ENCODE measurements at regions not wholly inside any gene's neighbourhood (a gene's known extent, or its start where the extent isn't known, plus 50 kb on each side); places are given as distances from the start of the nearest gene placed in this dataset.

GRCh38 chr5:98416541-98416940, 356.9 kb upstream of the RGMB start:
- H3K27me3 ChIP-seq: no peaks in the 10 kb centered on the region
- H3K27ac ChIP-seq: no peak overlapping the region
- no peaks in the 10 kb centered on the region for H3K9me3 ChIP-seq
- in situ Hi-C loops (cut with MboI; ENCODE audit: low sequenced_read_pairs in 4 of 4) (no loop called here), intact Hi-C loops (cut with DNase I; ENCODE audit: low total_unique reads) (no loop called here)
- H3K4me3 ChIP-seq: no peak overlapping the region
- no peaks in the 10 kb centered on the region for H3K36me3 ChIP-seq
- ATAC-seq (no peak), DNase-seq (no peak)
- no peaks in the 10 kb centered on the region for H3K4me1 ChIP-seq
- TF ChIP-seq POLR2A (IDR thresholded peaks at IDR 0.05) (no peak), CTCF (IDR thresholded peaks at IDR 0.05 in 4 of 5, conservative IDR thresholded peaks at IDR 0.05 in 1 of 5) (no peak)

GRCh38 chr5:98419825-98420224, 353.6 kb upstream of the RGMB start:
- in situ Hi-C loops (cut with MboI; ENCODE audit: low sequenced_read_pairs in 4 of 4) (no loop called here), intact Hi-C loops (cut with DNase I; ENCODE audit: low total_unique reads) (no loop called here)
- DNase-seq: no peak
- no peaks in the 10 kb centered on the region for H3K27me3 ChIP-seq
- H3K27ac ChIP-seq: no peak overlapping the region
- H3K36me3 ChIP-seq: no peaks in the 10 kb centered on the region
- H3K4me1 ChIP-seq: no peaks in the 10 kb centered on the region
- TF ChIP-seq CTCF (IDR thresholded peaks at IDR 0.05 in 4 of 5, conservative IDR thresholded peaks at IDR 0.05 in 1 of 5) (no peak), POLR2A (IDR thresholded peaks at IDR 0.05) (no peak)
- no peak overlapping the region for H3K4me3 ChIP-seq
- H3K9me3 ChIP-seq: no peaks in the 10 kb centered on the region
- ATAC-seq: no peak

GRCh38 chr5:98424681-98425450, 348.6 kb upstream of the RGMB start:
- H3K4me1 ChIP-seq: no peaks in the 10 kb centered on the region

GRCh38 chr5:98425640-98426039, 347.8 kb upstream of the RGMB start:
- Histone ChIP-seq H3K36me3 (no peaks in the 10 kb centered on the region), H3K4me1 (no peaks in the 10 kb centered on the region), H3K9me3 (no peaks in the 10 kb centered on the region), H3K4me3 (no peak overlapping the region), H3K27me3 (no peaks in the 10 kb centered on the region), H3K27ac (no peak overlapping the region)
- in situ Hi-C loops (cut with MboI; ENCODE audit: low sequenced_read_pairs in 4 of 4): no loop called here
- no peak for DNase-seq
- TF ChIP-seq POLR2A (IDR thresholded peaks at IDR 0.05): no peak
- TF ChIP-seq CTCF (IDR thresholded peaks at IDR 0.05 in 4 of 5, conservative IDR thresholded peaks at IDR 0.05 in 1 of 5): no peak
- no peak for ATAC-seq
- intact Hi-C loops (cut with DNase I; ENCODE audit: low total_unique reads): no loop called here

More at GRCh38 chr5:98424681-98425450, 348.6 kb upstream of the RGMB start:
- Histone ChIP-seq H3K9me3 (no peaks in the 10 kb centered on the region), H3K4me3 (no peak overlapping the region), H3K27ac (no peak overlapping the region), H3K27me3 (no peaks in the 10 kb centered on the region), H3K36me3 (no peaks in the 10 kb centered on the region)
- ATAC-seq: no peak
- in situ Hi-C loops (cut with MboI; ENCODE audit: low sequenced_read_pairs in 4 of 4): no loop called here
- TF ChIP-seq CTCF (IDR thresholded peaks at IDR 0.05 in 4 of 5, conservative IDR thresholded peaks at IDR 0.05 in 1 of 5) (no peak), POLR2A (IDR thresholded peaks at IDR 0.05) (no peak)
- DNase-seq: no peak
- intact Hi-C loops (cut with DNase I; ENCODE audit: low total_unique reads): no loop called here

- TF ChIP-seq POLR2A (IDR thresholded peaks at IDR 0.05) (no peak), CTCF (IDR thresholded peaks at IDR 0.05 in 4 of 5, conservative IDR thresholded peaks at IDR 0.05 in 1 of 5) (no peak)
- no peaks in the 10 kb centered on the region for H3K9me3 ChIP-seq
- intact Hi-C loops (cut with DNase I; ENCODE audit: low total_unique reads): no loop called here
- H3K4me1 ChIP-seq: no peaks in the 10 kb centered on the region
- ATAC-seq (no peak), DNase-seq (no peak)
- no peaks in the 10 kb centered on the region for H3K36me3 ChIP-seq
- no peak overlapping the region for H3K4me3 ChIP-seq
- in situ Hi-C loops (cut with MboI; ENCODE audit: low sequenced_read_pairs in 4 of 4): no loop called here
- no peak overlapping the region for H3K27ac ChIP-seq
- no peaks in the 10 kb centered on the region for H3K27me3 ChIP-seq
Observed at GRCh38 chr5:98428806-98429205, 344.7 kb upstream of the RGMB start.

Data from gastrocnemius medialis (tissue), 4 donors.